KMS-11 (cell line): ENCODE measurements at regions not wholly inside any gene's neighbourhood (a gene's known extent, or its start where the extent isn't known, plus 50 kb on each side); places are given as distances from the start of the nearest gene placed in this dataset.

ENCODE experiments used
- H2AFZ ChIP-seq: fragments of 200-600 bp; sonication (generic); 2 replicates; pipeline ENCODE4 v1.6.1; 2016; ENCODE audit warnings: antibody characterized with exemption, mixed run types, low read depth
- H3K27ac ChIP-seq: fragments of 200-600 bp; sonication (generic); 2 replicates; pipeline ENCODE4 v1.6.1; 2016; ENCODE audit warnings: mild to moderate bottlenecking, mixed run types
- H3K27me3 ChIP-seq: fragments of 200-600 bp; sonication (generic); 2 replicates; pipeline ENCODE4 v1.6.1; 2017; ENCODE audit warnings: mild to moderate bottlenecking, low read depth, mixed run types, moderate library complexity; ENCODE audit not compliant: insufficient read depth
- H3K36me3 ChIP-seq: fragments of 200-600 bp; sonication (generic); 2 replicates; pipeline ENCODE4 v1.6.1; 2017; ENCODE audit warnings: mild to moderate bottlenecking, mixed run types; ENCODE audit not compliant: insufficient read depth
- H3K4me1 ChIP-seq: fragments of 200-600 bp; sonication (generic); 2 replicates; pipeline ENCODE4 v1.6.1; 2016; ENCODE audit warnings: mild to moderate bottlenecking, low read depth, mixed run types; ENCODE audit not compliant: poor library complexity, severe bottlenecking
- H3K4me2 ChIP-seq: fragments of 200-600 bp; sonication (generic); 2 replicates; pipeline ENCODE4 v1.7.0; 2016; ENCODE audit warnings: mild to moderate bottlenecking, mixed run types
- H3K4me3 ChIP-seq: fragments of 200-600 bp; sonication (generic); IDR thresholded peaks from 2 replicates; pipeline ENCODE4 v1.6.1; 2017; ENCODE audit warnings: low read depth, low read length, mixed read lengths; ENCODE audit not compliant: insufficient read depth
- H3K79me2 ChIP-seq: fragments of 200-600 bp; sonication (generic); 2 replicates; pipeline ENCODE4 v1.6.1; 2016; ENCODE audit warnings: low read depth, mixed run types; ENCODE audit not compliant: insufficient read depth
- H3K9ac ChIP-seq: fragments of 200-600 bp; sonication (generic); 2 replicates; pipeline ENCODE4 v1.6.1; 2016; ENCODE audit warnings: mild to moderate bottlenecking, mixed run types
- H4K20me1 ChIP-seq: fragments of 200-600 bp; sonication (generic); 2 replicates; pipeline ENCODE4 v1.6.1; 2016; ENCODE audit warnings: mild to moderate bottlenecking, mixed run types; ENCODE audit not compliant: insufficient read depth
- CTCF ChIP-seq: fragments of 200-600 bp; sonication (generic); conservative IDR thresholded peaks from 2 replicates; pipeline ENCODE4 v1.6.1; 2017; ENCODE audit warnings: low read depth, mild to moderate bottlenecking, antibody characterized with exemption, low read length, moderate library complexity, mixed read lengths

GRCh38 chr15:70474471-70475406, 288.6 kb downstream of the UACA start:
- no peaks in the 10 kb centered on the region for H3K27me3 ChIP-seq
- no peak for TF ChIP-seq CTCF
- H3K4me3 ChIP-seq = no peak overlapping the region
- H3K36me3 ChIP-seq = no peaks in the 10 kb centered on the region
- H3K79me2 ChIP-seq = no peaks in the 10 kb centered on the region
- peaks cover 60% of the 10 kb centered on the region for H3K4me1 ChIP-seq
- H3K4me2 ChIP-seq = no peak overlapping the region
- no peak overlapping the region for H3K27ac ChIP-seq
- no peaks in the 10 kb centered on the region for H4K20me1 ChIP-seq
- H3K9ac ChIP-seq = no peak overlapping the region
- no peak overlapping the region for H2AFZ ChIP-seq

DNA sequence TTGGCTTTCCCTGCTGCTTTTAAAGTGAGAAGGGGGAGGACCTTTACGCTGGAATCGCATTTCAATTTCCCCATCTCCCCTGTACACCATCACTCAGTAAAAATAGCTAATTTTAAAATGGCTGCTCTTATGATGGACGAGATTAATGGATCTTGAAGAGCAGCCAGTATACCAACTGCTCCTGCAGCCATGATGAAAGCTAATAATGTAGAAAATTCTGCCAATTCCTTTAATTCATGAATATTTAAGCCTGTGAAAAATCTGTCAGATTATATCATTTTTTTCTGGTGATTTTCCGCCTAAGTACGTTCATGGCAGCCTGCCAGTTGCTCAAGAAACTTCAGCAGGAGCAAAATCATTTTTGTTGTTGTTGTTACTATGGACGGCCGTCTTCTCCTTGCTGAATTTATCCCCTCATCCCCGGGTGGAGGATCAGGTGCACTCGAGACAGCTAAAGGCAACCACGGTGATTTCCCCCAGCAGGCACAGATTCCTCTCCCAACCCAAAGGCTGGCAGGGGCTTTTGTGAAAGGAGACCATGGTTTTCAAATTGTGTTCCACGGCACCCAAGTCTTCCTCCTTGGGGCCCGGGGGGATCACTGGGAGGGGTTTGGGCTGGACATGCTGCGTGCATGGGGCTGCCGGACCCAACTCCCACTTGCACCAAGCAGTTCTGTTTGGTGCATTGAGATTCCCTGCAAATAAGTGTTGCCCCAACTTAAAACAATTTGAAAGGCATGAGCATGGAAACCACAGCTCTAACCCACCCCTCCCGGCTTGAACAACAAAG, 289.6 kb downstream of the UACA start:
- Histone ChIP-seq H3K4me1 (peaks cover 50% of the 10 kb centered on the region), H3K4me3 (no peak overlapping the region)
- TF ChIP-seq CTCF = no peak

DNA sequence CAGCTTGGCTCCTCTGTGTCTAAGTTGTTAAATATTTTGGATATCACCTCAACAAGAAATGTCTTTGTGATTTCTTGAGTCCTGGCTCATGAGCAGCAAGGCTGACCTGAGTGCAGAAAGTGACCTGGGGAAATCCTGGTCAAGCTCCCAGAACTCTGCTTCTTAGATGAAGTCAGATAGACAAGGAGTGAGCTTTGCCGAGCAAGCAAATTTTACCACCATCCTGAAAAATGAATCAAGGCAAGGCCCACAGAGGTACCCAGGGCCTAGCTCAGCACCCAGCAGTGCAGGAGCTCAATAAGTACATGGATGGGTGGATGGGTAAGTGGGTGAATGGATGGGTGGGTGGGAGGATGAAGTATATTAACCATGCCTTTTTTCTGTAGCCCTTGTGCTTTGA, 291.8 kb downstream of the UACA start:
- Histone ChIP-seq H3K79me2 (no peaks in the 10 kb centered on the region), H3K4me2 (no peak overlapping the region), H3K4me1 (peaks cover 39% of the 10 kb centered on the region), H4K20me1 (no peaks in the 10 kb centered on the region), H3K27me3 (no peaks in the 10 kb centered on the region), H2AFZ (no peak overlapping the region), H3K4me3 (no peak overlapping the region), H3K9ac (no peak overlapping the region), H3K27ac (no peak overlapping the region), H3K36me3 (no peaks in the 10 kb centered on the region)
- TF ChIP-seq CTCF = no peak

More for the DNA sequence above, 289.6 kb downstream of the UACA start:
- Histone ChIP-seq H3K4me2 (no peak overlapping the region), H3K36me3 (no peaks in the 10 kb centered on the region), H3K9ac (no peak overlapping the region), H3K27me3 (no peaks in the 10 kb centered on the region), H3K27ac (no peak overlapping the region), H3K79me2 (no peaks in the 10 kb centered on the region), H4K20me1 (no peaks in the 10 kb centered on the region), H2AFZ (no peak overlapping the region)

- peaks cover 39% of the 10 kb centered on the region for H3K4me1 ChIP-seq
- H3K27ac ChIP-seq = no peak overlapping the region
- H2AFZ ChIP-seq = no peak overlapping the region
- H3K4me3 ChIP-seq = no peak overlapping the region
- no peaks in the 10 kb centered on the region for H4K20me1 ChIP-seq
- no peaks in the 10 kb centered on the region for H3K27me3 ChIP-seq
- TF ChIP-seq CTCF = no peak
- no peak overlapping the region for H3K9ac ChIP-seq
- no peaks in the 10 kb centered on the region for H3K36me3 ChIP-seq
- H3K79me2 ChIP-seq = no peaks in the 10 kb centered on the region
- no peak overlapping the region for H3K4me2 ChIP-seq
Measured at GRCh38 chr15:70470556-70471191, 292.7 kb downstream of the UACA start.
